OCI-LY1 (cell line): ENCODE measurements at regions not wholly inside any gene's neighbourhood (a gene's known extent, or its start where the extent isn't known, plus 50 kb on each side); places are given as distances from the start of the nearest gene placed in this dataset.

Experiments
- H2AFZ ChIP-seq: fragments of 200-600 bp; sonication (generic), shearing (Covaris generic); 2 replicates; pipeline ENCODE4 v1.6.0; 2014; ENCODE audit warnings: antibody characterized with exemption, mild to moderate bottlenecking, low read length
- H3F3A ChIP-seq: fragments of 200-600 bp; sonication (generic), shearing (Covaris generic); 2 replicates; pipeline ENCODE4 v1.6.0; 2014; ENCODE audit warnings: mild to moderate bottlenecking, antibody characterized with exemption, low read length, moderate library complexity; ENCODE audit not compliant: insufficient read depth
- H3K27ac ChIP-seq: fragments of 200-600 bp; sonication (generic); 2 replicates; pipeline ENCODE4 v1.5.1; 2014; ENCODE audit warnings: low read length, mixed run types, mild to moderate bottlenecking, low read depth; ENCODE audit not compliant: poor library complexity, severe bottlenecking
- H3K27me3 ChIP-seq: fragments of 200-600 bp; sonication (generic); 2 replicates; pipeline ENCODE4 v1.6.0; 2014; ENCODE audit warnings: antibody characterized with exemption, mild to moderate bottlenecking, low read length, moderate library complexity; ENCODE audit not compliant: insufficient read depth
- H3K36me3 ChIP-seq: fragments of 200-600 bp; sonication (generic); 2 replicates; pipeline ENCODE4 v1.6.1; 2014; ENCODE audit warnings: mild to moderate bottlenecking, antibody characterized with exemption, low read length, moderate library complexity, mixed read lengths; ENCODE audit not compliant: insufficient read depth
- H3K4me1 ChIP-seq: fragments of 200-600 bp; sonication (generic); 2 replicates; pipeline ENCODE4 v1.5.1; 2014; ENCODE audit warnings: mild to moderate bottlenecking, low read length, moderate library complexity; ENCODE audit not compliant: insufficient read depth, severe bottlenecking
- H3K4me2 ChIP-seq: fragments of 200-600 bp; sonication (generic), shearing (Covaris generic); 2 replicates; pipeline ENCODE4 v1.6.1; 2014; ENCODE audit warnings: low read length
- H3K4me3 ChIP-seq: fragments of 200-600 bp; sonication (generic); 2 replicates; pipeline ENCODE4 v1.5.1; 2014; ENCODE audit warnings: low read length, low read depth, mild to moderate bottlenecking, mixed read lengths; ENCODE audit not compliant: poor library complexity, severe bottlenecking
- H3K79me2 ChIP-seq: fragments of 200-600 bp; shearing (Covaris generic); 2 replicates; pipeline ENCODE4 v1.6.1; 2016; ENCODE audit warnings: mixed run types, low read length, mixed read lengths; ENCODE audit not compliant: insufficient read depth
- H3K9ac ChIP-seq: fragments of 200-600 bp; sonication (generic), shearing (Covaris generic); 2 replicates; pipeline ENCODE4 v1.6.1; 2014; ENCODE audit warnings: mild to moderate bottlenecking, low read length, mixed read lengths
- H3K9me2 ChIP-seq: fragments of 200-600 bp; sonication (generic), shearing (Covaris generic); 2 replicates; pipeline ENCODE4 v1.6.1; 2014; ENCODE audit warnings: low read depth, mild to moderate bottlenecking, low read length, mixed read lengths
- H3K9me3 ChIP-seq: fragments of 200-600 bp; shearing (Covaris generic); 2 replicates; pipeline ENCODE4 v1.6.1; 2014; ENCODE audit warnings: low read length, mixed read lengths
- H4K20me1 ChIP-seq: fragments of 200-600 bp; sonication (generic), shearing (Covaris generic); 2 replicates; pipeline ENCODE4 v1.6.0; 2016; ENCODE audit warnings: mild to moderate bottlenecking, low read length; ENCODE audit not compliant: insufficient read depth
- CTCF ChIP-seq: fragments of 200-600 bp; sonication (generic), shearing (Covaris generic); IDR thresholded peaks from 2 replicates; pipeline ENCODE4 v1.5.1; 2017; ENCODE audit warnings: mild to moderate bottlenecking, antibody characterized with exemption, low read length, moderate library complexity, mixed read lengths
- EZH2 ChIP-seq: fragments of 200-600 bp; sonication (generic), shearing (Covaris generic); IDR thresholded peaks from 2 replicates; pipeline ENCODE4 v1.8.0; 2017; ENCODE audit warnings: borderline replicate concordance, mixed run types, mild to moderate bottlenecking, antibody characterized with exemption, low read length, moderate library complexity, mixed read lengths

GRCh38 chr14:66405158-66405557, 81.0 kb upstream of the CCDC196 start:
- Histone ChIP-seq H3K79me2 (no peaks in the 10 kb centered on the region), H3F3A (no peaks in the 10 kb centered on the region)
- TF ChIP-seq CTCF (no peak), EZH2 (no peak)

GRCh38 chr14:66413901-66414300, 72.3 kb upstream of the CCDC196 start:
- Histone ChIP-seq H3K9ac (no peak overlapping the region), H2AFZ (no peak overlapping the region), H3K36me3 (no peaks in the 10 kb centered on the region), H3K9me3 (no peaks in the 10 kb centered on the region), H3K27me3 (no peaks in the 10 kb centered on the region), H3K79me2 (no peaks in the 10 kb centered on the region), H3K4me1 (no peaks in the 10 kb centered on the region), H3K27ac (no peak overlapping the region), H3K9me2 (no peaks in the 10 kb centered on the region), H3K4me2 (no peak overlapping the region), H3K4me3 (no peak overlapping the region), H4K20me1 (no peaks in the 10 kb centered on the region), H3F3A (no peaks in the 10 kb centered on the region)
- TF ChIP-seq EZH2 (no peak), CTCF (no peak)

More at GRCh38 chr14:66405158-66405557, 81.0 kb upstream of the CCDC196 start:
- Histone ChIP-seq H4K20me1 (no peaks in the 10 kb centered on the region), H3K27me3 (no peaks in the 10 kb centered on the region), H3K9me2 (no peaks in the 10 kb centered on the region), H3K4me2 (no peak overlapping the region), H3K9ac (no peak overlapping the region), H2AFZ (no peak overlapping the region), H3K27ac (no peak overlapping the region), H3K36me3 (no peaks in the 10 kb centered on the region), H3K4me1 (no peaks in the 10 kb centered on the region), H3K4me3 (no peak overlapping the region), H3K9me3 (no peaks in the 10 kb centered on the region)

- H4K20me1 ChIP-seq = no peaks in the 10 kb centered on the region
- TF ChIP-seq EZH2 (no peak), CTCF (no peak)
These were observed 71.7 kb upstream of the CCDC196 start for GRCh38 chr14:66414511-66414910.

More at GRCh38 chr14:66414511-66414910, 71.7 kb upstream of the CCDC196 start:
- Histone ChIP-seq H3K27ac (no peak overlapping the region), H3K4me1 (no peaks in the 10 kb centered on the region), H3K9ac (no peak overlapping the region), H3K4me3 (no peak overlapping the region), H3K79me2 (no peaks in the 10 kb centered on the region), H3K27me3 (no peaks in the 10 kb centered on the region), H2AFZ (no peak overlapping the region), H3K36me3 (no peaks in the 10 kb centered on the region), H3F3A (no peaks in the 10 kb centered on the region), H3K9me3 (no peaks in the 10 kb centered on the region), H3K9me2 (no peaks in the 10 kb centered on the region), H3K4me2 (no peak overlapping the region)
